LNCAP (cell line): ENCODE measurements at regions not wholly inside any gene's neighbourhood (a gene's known extent, or its start where the extent isn't known, plus 50 kb on each side); places are given as distances from the start of the nearest gene placed in this dataset.

Source experiments
- TF ChIP-seq, protein P1 (sequence below): fragments of 450-650 bp; IDR thresholded peaks from 2 replicates; pipeline ENCODE4 v1.5.1; 2017; ENCODE audit warnings: mild to moderate bottlenecking

GRCh38 chr22:48702573-48703264 lies 1125.0 kb downstream of the BRD1 start:
- TF ChIP-seq, protein P1, sequence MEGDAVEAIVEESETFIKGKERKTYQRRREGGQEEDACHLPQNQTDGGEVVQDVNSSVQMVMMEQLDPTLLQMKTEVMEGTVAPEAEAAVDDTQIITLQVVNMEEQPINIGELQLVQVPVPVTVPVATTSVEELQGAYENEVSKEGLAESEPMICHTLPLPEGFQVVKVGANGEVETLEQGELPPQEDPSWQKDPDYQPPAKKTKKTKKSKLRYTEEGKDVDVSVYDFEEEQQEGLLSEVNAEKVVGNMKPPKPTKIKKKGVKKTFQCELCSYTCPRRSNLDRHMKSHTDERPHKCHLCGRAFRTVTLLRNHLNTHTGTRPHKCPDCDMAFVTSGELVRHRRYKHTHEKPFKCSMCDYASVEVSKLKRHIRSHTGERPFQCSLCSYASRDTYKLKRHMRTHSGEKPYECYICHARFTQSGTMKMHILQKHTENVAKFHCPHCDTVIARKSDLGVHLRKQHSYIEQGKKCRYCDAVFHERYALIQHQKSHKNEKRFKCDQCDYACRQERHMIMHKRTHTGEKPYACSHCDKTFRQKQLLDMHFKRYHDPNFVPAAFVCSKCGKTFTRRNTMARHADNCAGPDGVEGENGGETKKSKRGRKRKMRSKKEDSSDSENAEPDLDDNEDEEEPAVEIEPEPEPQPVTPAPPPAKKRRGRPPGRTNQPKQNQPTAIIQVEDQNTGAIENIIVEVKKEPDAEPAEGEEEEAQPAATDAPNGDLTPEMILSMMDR: no peak

- TF ChIP-seq, protein P1: no peak
Measured at GRCh38 chr22:48701296-48702030, 1126.2 kb downstream of the BRD1 start.

- TF ChIP-seq, protein P1: no peak
Measured at GRCh38 chr22:48700566-48701295, 1126.9 kb downstream of the BRD1 start.

DNA sequence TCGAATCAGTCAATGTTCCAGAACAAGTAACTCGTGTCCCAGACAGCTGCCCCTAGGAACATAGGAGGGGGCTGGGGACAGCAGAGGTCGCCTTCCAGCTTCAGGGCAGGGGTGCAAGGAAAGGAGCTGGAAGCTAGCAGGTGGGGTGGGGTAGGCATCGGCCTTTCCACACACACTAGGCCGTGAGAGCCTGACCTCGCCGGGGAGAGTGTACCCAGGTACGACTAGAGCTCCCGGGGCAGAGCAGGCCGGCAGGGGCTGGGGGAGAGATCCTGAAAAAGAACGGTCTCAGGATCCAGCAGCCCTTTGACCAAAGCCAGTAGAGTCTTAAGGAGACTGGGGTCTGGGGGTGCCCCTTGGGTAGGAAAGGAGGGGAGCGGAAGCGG lies 1127.5 kb downstream of the BRD1 start:
- TF ChIP-seq, protein P1: no peak

GRCh38 chr22:48699511-48699910 lies 1128.2 kb downstream of the BRD1 start:
- TF ChIP-seq, protein P1: no peak

- TF ChIP-seq, protein P1: no peak
Measured at GRCh38 chr22:48698618-48699017, 1129.1 kb downstream of the BRD1 start.

GRCh38 chr22:48697694-48698276 lies 1129.9 kb downstream of the BRD1 start:
- TF ChIP-seq, protein P1: no peak
